ENCODE measurements at regions not wholly inside any gene's neighbourhood (a gene's known extent, or its start where the extent isn't known, plus 50 kb on each side); places are given as distances from the start of the nearest gene placed in this dataset.

GRCh38 chr9:134237630-134238265 is 73.4 kb upstream of the RNU6ATAC start:
- FAIRE-seq: no peak
- TF ChIP-seq TAF1 (IDR thresholded peaks at IDR 0.05; ENCODE audit: borderline replicate concordance, low read depth, low read length) (no peak), POLR2AphosphoS5 (IDR thresholded peaks at IDR 0.05; ENCODE audit: low read depth, low read length) (no peak)
- DNase-seq (ENCODE audit: insufficient read length): no peak

DNA sequence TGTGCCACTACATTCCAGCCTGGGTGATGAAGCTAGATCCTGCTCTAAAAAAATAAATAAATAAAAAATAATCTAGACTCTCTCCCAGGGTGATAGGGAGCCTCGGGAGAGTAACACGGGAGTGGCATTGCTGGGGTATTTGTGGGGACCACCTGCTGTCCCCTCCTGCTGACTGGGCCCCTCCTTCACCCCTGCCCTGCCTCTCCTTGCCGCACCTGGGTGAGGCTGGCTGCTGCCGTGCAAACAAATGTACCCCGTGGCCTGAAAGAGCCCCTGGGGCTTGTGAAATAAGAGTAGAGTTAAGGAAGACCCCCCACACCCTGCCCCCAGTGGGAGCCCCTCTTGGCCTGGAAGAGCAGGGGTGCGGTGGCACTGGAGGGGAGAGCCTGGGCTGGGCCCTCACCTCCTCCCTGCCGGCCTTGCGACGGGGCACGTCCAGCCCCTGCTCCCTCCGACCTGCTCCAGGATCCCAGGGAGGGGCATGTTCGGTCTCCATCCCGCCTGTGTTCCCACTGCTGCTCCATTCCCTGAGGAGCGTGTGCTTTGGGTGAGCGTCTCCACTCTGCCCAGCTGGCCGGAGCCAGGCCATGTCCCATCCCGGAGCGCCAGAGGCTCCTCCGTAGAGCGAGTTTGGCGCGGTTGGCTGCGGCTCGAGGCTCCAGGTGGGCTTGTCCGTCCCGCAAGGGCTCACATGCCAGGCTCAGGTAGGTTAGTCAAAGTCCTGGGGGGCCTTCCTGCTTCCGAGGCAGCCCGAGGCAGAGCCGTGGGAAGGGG is 75.0 kb upstream of the RNU6ATAC start:
- DNase-seq (ENCODE audit: insufficient read length) (no peak), FAIRE-seq (no peak)
- TF ChIP-seq TAF1 (IDR thresholded peaks at IDR 0.05; ENCODE audit: borderline replicate concordance, low read depth, low read length): no peak
- TF ChIP-seq POLR2AphosphoS5 (IDR thresholded peaks at IDR 0.05; ENCODE audit: low read depth, low read length): no peak
- no peak for TF ChIP-seq POLR2A (IDR thresholded peaks at IDR 0.05; ENCODE audit: low read depth, low read length)

GRCh38 chr9:134239939-134240338 is 75.6 kb upstream of the RNU6ATAC start:
- DNase-seq (ENCODE audit: insufficient read length): no peak
- TF ChIP-seq TAF1 (IDR thresholded peaks at IDR 0.05; ENCODE audit: borderline replicate concordance, low read depth, low read length) (no peak), POLR2AphosphoS5 (IDR thresholded peaks at IDR 0.05; ENCODE audit: low read depth, low read length) (no peak), POLR2A (IDR thresholded peaks at IDR 0.05; ENCODE audit: low read depth, low read length) (no peak)
- no peak for FAIRE-seq

GRCh38 chr9:134240361-134240760 is 76.0 kb upstream of the RNU6ATAC start:
- DNase-seq (ENCODE audit: insufficient read length) (no peak), FAIRE-seq (no peak)
- TF ChIP-seq POLR2AphosphoS5 (IDR thresholded peaks at IDR 0.05; ENCODE audit: low read depth, low read length): no peak
- no peak for TF ChIP-seq POLR2A (IDR thresholded peaks at IDR 0.05; ENCODE audit: low read depth, low read length)
- no peak for TF ChIP-seq TAF1 (IDR thresholded peaks at IDR 0.05; ENCODE audit: borderline replicate concordance, low read depth, low read length)

DNA sequence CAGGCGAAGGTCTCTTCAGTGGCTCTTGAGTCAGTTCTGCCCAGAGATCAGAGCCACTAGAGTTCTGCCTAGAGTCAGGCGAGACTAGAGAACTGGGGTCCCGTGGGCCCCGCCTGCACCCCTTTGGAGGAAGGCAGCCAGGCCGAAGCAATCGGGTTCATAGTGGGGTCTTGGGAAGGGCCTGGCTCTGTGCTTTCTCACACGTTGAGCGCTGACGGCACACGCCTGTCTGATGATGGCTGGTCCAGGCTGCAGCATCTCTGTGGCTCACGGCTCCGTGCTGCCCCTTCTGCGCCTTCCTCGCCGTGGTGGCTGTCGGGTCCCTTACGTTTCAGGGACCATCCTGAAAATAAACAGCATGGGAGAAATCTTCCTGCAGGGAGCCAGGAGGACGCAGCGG is 78.3 kb upstream of the RNU6ATAC start:
- TF ChIP-seq POLR2AphosphoS5 (IDR thresholded peaks at IDR 0.05; ENCODE audit: low read depth, low read length) (no peak), TAF1 (IDR thresholded peaks at IDR 0.05; ENCODE audit: borderline replicate concordance, low read depth, low read length) (no peak), POLR2A (IDR thresholded peaks at IDR 0.05; ENCODE audit: low read depth, low read length) (no peak)
- no peak for FAIRE-seq
- DNase-seq (ENCODE audit: insufficient read length): no peak

- TF ChIP-seq TAF1 (IDR thresholded peaks at IDR 0.05; ENCODE audit: borderline replicate concordance, low read depth, low read length) (no peak), POLR2AphosphoS5 (IDR thresholded peaks at IDR 0.05; ENCODE audit: low read depth, low read length) (no peak), POLR2A (IDR thresholded peaks at IDR 0.05; ENCODE audit: low read depth, low read length) (no peak)
- DNase-seq (ENCODE audit: insufficient read length) (no peak), FAIRE-seq (no peak)
Measured at GRCh38 chr9:134243778-134244467, 79.6 kb upstream of the RNU6ATAC start.

DNA sequence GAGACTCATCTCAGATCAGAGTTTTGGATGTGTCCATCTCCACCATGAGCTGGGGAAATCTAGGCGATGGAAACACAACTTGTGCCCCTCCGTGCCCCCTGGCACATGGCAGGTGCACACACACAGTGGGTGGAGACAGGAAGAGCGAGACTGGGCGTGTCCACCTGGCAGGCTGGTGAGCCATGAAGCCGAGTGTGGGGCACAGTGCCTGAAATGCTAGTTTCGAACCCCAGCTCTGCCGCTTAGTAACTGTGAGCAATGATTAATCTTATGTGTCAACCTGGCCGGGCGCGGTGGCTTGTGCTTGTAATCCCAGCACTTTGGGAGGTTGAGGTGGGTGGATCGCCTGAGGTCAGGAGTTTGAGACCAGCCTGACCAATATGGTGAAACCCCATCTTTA is 80.8 kb upstream of the RNU6ATAC start:
- DNase-seq (ENCODE audit: insufficient read length): no peak

GRCh38 chr9:134247918-134248631 is 78.2 kb upstream of the RXRA start:
- DNase-seq (ENCODE audit: insufficient read length) (no peak), FAIRE-seq (no peak)
- TF ChIP-seq TAF1 (IDR thresholded peaks at IDR 0.05; ENCODE audit: borderline replicate concordance, low read depth, low read length) (no peak), POLR2A (IDR thresholded peaks at IDR 0.05; ENCODE audit: low read depth, low read length) (no peak), POLR2AphosphoS5 (IDR thresholded peaks at IDR 0.05; ENCODE audit: low read depth, low read length) (no peak)

More for the DNA sequence above, 80.8 kb upstream of the RNU6ATAC start:
- no peak for FAIRE-seq
- TF ChIP-seq TAF1 (IDR thresholded peaks at IDR 0.05; ENCODE audit: borderline replicate concordance, low read depth, low read length): no peak
- TF ChIP-seq POLR2AphosphoS5 (IDR thresholded peaks at IDR 0.05; ENCODE audit: low read depth, low read length): no peak
- no peak for TF ChIP-seq POLR2A (IDR thresholded peaks at IDR 0.05; ENCODE audit: low read depth, low read length)

- DNase-seq (ENCODE audit: insufficient read length): no peak
- FAIRE-seq: no peak
- TF ChIP-seq TAF1 (IDR thresholded peaks at IDR 0.05; ENCODE audit: borderline replicate concordance, low read depth, low read length): no peak
- no peak for TF ChIP-seq POLR2A (IDR thresholded peaks at IDR 0.05; ENCODE audit: low read depth, low read length)
- no peak for TF ChIP-seq POLR2AphosphoS5 (IDR thresholded peaks at IDR 0.05; ENCODE audit: low read depth, low read length)
Measured at GRCh38 chr9:134251296-134252069, 74.8 kb upstream of the RXRA start.

- DNase-seq (ENCODE audit: insufficient read length) (no peak), FAIRE-seq (no peak)
- no peak for TF ChIP-seq POLR2AphosphoS5 (IDR thresholded peaks at IDR 0.05; ENCODE audit: low read depth, low read length)
- no peak for TF ChIP-seq TAF1 (IDR thresholded peaks at IDR 0.05; ENCODE audit: borderline replicate concordance, low read depth, low read length)
- no peak for TF ChIP-seq POLR2A (IDR thresholded peaks at IDR 0.05; ENCODE audit: low read depth, low read length)
Measured at GRCh38 chr9:134252084-134252830, 74.0 kb upstream of the RXRA start.
